ENCODE measurements at regions not wholly inside any gene's neighbourhood (a gene's known extent, or its start where the extent isn't known, plus 50 kb on each side); places are given as distances from the start of the nearest gene placed in this dataset.

- H3K27me3 ChIP-seq (ENCODE audit: control insufficient read depth in 2 of 2, insufficient read depth in 2 of 2, low read length in 2 of 2): no peaks in the 10 kb centered on the region
- H3K27ac ChIP-seq (ENCODE audit: insufficient read depth, low read depth, low read length): no peak overlapping the region
- H4K20me1 ChIP-seq (replicated peaks; ENCODE audit: control insufficient read depth, extremely low read depth, insufficient read depth, low read length): no peaks in the 10 kb centered on the region
- H3K9me3 ChIP-seq (replicated peaks; ENCODE audit: control insufficient read depth, insufficient read depth, low read length): no peaks in the 10 kb centered on the region
- H3K4me2 ChIP-seq (ENCODE audit: insufficient read depth, low read length): no peak overlapping the region
- no peaks in the 10 kb centered on the region for H3K4me1 ChIP-seq (ENCODE audit: control insufficient read depth, extremely low read depth, insufficient read depth, low read length)
- POLR2A ChIA-PET: no interaction called here
- DNase-seq (ENCODE audit: low read depth, low spot score) (no peak), FAIRE-seq (no peak)
- CTCF ChIA-PET: interaction anchor here (1.7 kb wide), 1 partner anchor 9 kb away, joined by 3 read pairs; no protein-coding TSS in a partner anchor
- no peak overlapping the region for H2AFZ ChIP-seq (ENCODE audit: low read depth, low read length)
- H3K79me2 ChIP-seq (ENCODE audit: control insufficient read depth, insufficient read depth, low read length): no peaks in the 10 kb centered on the region
- H3K9ac ChIP-seq (replicated peaks; ENCODE audit: extremely low read depth, insufficient read depth, low read length): no peak overlapping the region
- TF ChIP-seq CTCF (IDR thresholded peaks at IDR 0.05; ENCODE audit: extremely low read depth in 1 of 2, insufficient read depth in 1 of 2, low read depth in 1 of 2, low read length in 2 of 2): no peak
- TF ChIP-seq GATA2 (IDR thresholded peaks at IDR 0.05; ENCODE audit: insufficient read depth, insufficient read length, low read depth, low read length): no peak
- TF ChIP-seq POLR2A (IDR thresholded peaks at IDR 0.05; ENCODE audit: low read depth, low read length): no peak
- no peak for TF ChIP-seq MAX (IDR thresholded peaks at IDR 0.05; ENCODE audit: insufficient read depth, insufficient read length)
- TF ChIP-seq FOS (IDR thresholded peaks at IDR 0.05; ENCODE audit: borderline replicate concordance, insufficient read depth, low read length): no peak
- no peak for TF ChIP-seq EZH2 (IDR thresholded peaks at IDR 0.05; ENCODE audit: borderline replicate concordance, low read depth, low read length, severe bottlenecking)
- no peak for TF ChIP-seq MYC (IDR thresholded peaks at IDR 0.05; ENCODE audit: low read depth, low read length)
- no peak for TF ChIP-seq POLR2AphosphoS5 (IDR thresholded peaks at IDR 0.05; ENCODE audit: insufficient read depth, low read depth, low read length)
- no peak for TF ChIP-seq JUN (IDR thresholded peaks at IDR 0.05; ENCODE audit: borderline replicate concordance, insufficient read depth, insufficient read length, low read depth)
- dilution Hi-C loops (cut with MboI; ENCODE audit: extremely low pct_ligation_motif_present, low sequenced_read_pairs) (no loop called here), intact Hi-C loops (cut with micrococcal nuclease) (no loop called here)
- no peaks in the 10 kb centered on the region for H3K9me1 ChIP-seq (replicated peaks; ENCODE audit: control insufficient read depth, extremely low read depth, insufficient read depth, low read length)
- BruUV-seq (replicated peaks): no TSS peak
- H3K4me3 ChIP-seq (replicated peaks in 1 of 3; ENCODE audit: insufficient read depth in 1 of 3, low read depth in 1 of 3, low read length in 3 of 3): no peak overlapping the region
- no peaks in the 10 kb centered on the region for H3K36me3 ChIP-seq (ENCODE audit: control insufficient read depth in 2 of 2, extremely low read depth in 1 of 2, insufficient read depth in 2 of 2, low read length in 2 of 2)
Observed at GRCh38 chr17:72254808-72255449, 134.1 kb downstream of the SOX9 start.
